ENCODE measurements at regions not wholly inside any gene's neighbourhood (a gene's known extent, or its start where the extent isn't known, plus 50 kb on each side); places are given as distances from the start of the nearest gene placed in this dataset.

DNA sequence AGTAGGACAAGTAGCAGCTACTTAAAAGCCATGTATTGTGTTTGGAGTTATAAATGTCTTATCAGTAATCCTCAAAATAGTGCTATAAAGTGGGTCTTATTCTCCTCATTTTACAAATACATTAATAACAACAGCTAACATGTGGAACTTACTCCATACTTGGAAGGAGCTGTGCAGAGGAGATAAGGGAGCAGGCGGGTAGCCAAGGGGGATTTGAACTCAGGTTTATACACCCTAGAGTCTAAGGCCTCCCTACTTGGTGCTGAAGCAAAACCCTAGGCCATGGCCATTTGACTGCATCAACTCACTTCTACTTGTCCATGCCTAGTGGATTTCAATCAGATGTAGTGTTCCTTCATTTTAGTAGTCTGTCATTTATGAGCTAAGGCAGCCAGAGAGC lies 72.1 kb downstream of the LMO4 start:
- TF ChIP-seq, protein P1, sequence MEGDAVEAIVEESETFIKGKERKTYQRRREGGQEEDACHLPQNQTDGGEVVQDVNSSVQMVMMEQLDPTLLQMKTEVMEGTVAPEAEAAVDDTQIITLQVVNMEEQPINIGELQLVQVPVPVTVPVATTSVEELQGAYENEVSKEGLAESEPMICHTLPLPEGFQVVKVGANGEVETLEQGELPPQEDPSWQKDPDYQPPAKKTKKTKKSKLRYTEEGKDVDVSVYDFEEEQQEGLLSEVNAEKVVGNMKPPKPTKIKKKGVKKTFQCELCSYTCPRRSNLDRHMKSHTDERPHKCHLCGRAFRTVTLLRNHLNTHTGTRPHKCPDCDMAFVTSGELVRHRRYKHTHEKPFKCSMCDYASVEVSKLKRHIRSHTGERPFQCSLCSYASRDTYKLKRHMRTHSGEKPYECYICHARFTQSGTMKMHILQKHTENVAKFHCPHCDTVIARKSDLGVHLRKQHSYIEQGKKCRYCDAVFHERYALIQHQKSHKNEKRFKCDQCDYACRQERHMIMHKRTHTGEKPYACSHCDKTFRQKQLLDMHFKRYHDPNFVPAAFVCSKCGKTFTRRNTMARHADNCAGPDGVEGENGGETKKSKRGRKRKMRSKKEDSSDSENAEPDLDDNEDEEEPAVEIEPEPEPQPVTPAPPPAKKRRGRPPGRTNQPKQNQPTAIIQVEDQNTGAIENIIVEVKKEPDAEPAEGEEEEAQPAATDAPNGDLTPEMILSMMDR (conservative IDR thresholded peaks at IDR 0.05; ENCODE audit: low read length), result no peak
- no peak for TF ChIP-seq EZH2phosphoT487 (IDR thresholded peaks at IDR 0.05; ENCODE audit: borderline replicate concordance, low read depth, low read length)

All from OCI-LY7 (cell line).